Suprapubic skin (tissue), 4 donors: ENCODE measurements at regions not wholly inside any gene's neighbourhood (a gene's known extent, or its start where the extent isn't known, plus 50 kb on each side); places are given as distances from the start of the nearest gene placed in this dataset.

Experiments
- CTCF ChIP-seq, 2 donors: fragments of 200-600 bp in 1 of 2; fragments of 450-650 bp in 1 of 2; sonication (generic) in 1 of 2; IDR thresholded peaks; one replicate each; pipeline ENCODE4 v1.5.1; 2016 to 2019; ENCODE audit warnings: antibody characterized with exemption in 2 of 2, mild to moderate bottlenecking in 1 of 2, moderate library complexity in 1 of 2
- EP300 ChIP-seq: sonication (generic); formaldehyde crosslinking; IDR thresholded peaks from one replicate; pipeline ENCODE4 v1.6.1; 2017; ENCODE audit warnings: antibody characterized with exemption
- POLR2A ChIP-seq, 2 donors: fragments of 450-650 bp; IDR thresholded peaks; one replicate each; pipeline ENCODE4 v1.6.1; 2017; ENCODE audit warnings: antibody characterized with exemption in 2 of 2, mild to moderate bottlenecking in 2 of 2, moderate library complexity in 2 of 2
- POLR2AphosphoS5 ChIP-seq, 3 donors: sonication (generic); formaldehyde crosslinking; IDR thresholded peaks; one replicate each; pipeline ENCODE4 v1.6.1; 2017; ENCODE audit warnings: antibody characterized with exemption in 3 of 3

GRCh38 chr4:4913628-4914027, 54.2 kb downstream of the MSX1 start:
- TF ChIP-seq CTCF (IDR thresholded peaks at IDR 0.05) (no peak), POLR2A (IDR thresholded peaks at IDR 0.05) (no peak), POLR2AphosphoS5 (IDR thresholded peaks at IDR 0.05) (no peak), EP300 (no peak)
